ENCODE measurements at regions not wholly inside any gene's neighbourhood (a gene's known extent, or its start where the extent isn't known, plus 50 kb on each side); places are given as distances from the start of the nearest gene placed in this dataset.
"Not testable (repeated sequence)": the region's sequence is repeated elsewhere in the genome, so short reads cannot be mapped to it uniquely, and the experiment has no call there.

GRCh38 chr5:123945548-123945947, 433.6 kb downstream of the CSNK1G3 start:
- DNase-seq (ENCODE audit: low read depth), result no peak

- DNase-seq (ENCODE audit: low read depth), result no peak
These were observed 431.2 kb downstream of the CSNK1G3 start for GRCh38 chr5:123943151-123943550.

GRCh38 chr5:123940416-123940815, 428.4 kb downstream of the CSNK1G3 start:
- DNase-seq (ENCODE audit: low read depth), result no peak

- DNase-seq (ENCODE audit: low read depth), result no peak
These were observed 425.3 kb downstream of the CSNK1G3 start for GRCh38 chr5:123937230-123937629.

- no peak for DNase-seq (ENCODE audit: low read depth)
These were observed 424.6 kb downstream of the CSNK1G3 start for GRCh38 chr5:123936548-123936947.

- not testable (repeated sequence) for DNase-seq (ENCODE audit: low read depth)
These were observed 421.8 kb downstream of the CSNK1G3 start for GRCh38 chr5:123933812-123934211.

- no peak for DNase-seq (ENCODE audit: low read depth)
These were observed 417.1 kb downstream of the CSNK1G3 start for GRCh38 chr5:123929055-123929474.

GRCh38 chr5:123928401-123928800, 416.4 kb downstream of the CSNK1G3 start:
- no peak for DNase-seq (ENCODE audit: low read depth)

- DNase-seq (ENCODE audit: low read depth), result no peak
These were observed 409.2 kb downstream of the CSNK1G3 start for GRCh38 chr5:123921193-123921592.

- no peak for DNase-seq (ENCODE audit: low read depth)
These were observed 404.6 kb downstream of the CSNK1G3 start for GRCh38 chr5:123916345-123917121.

GRCh38 chr5:123914333-123914732, 402.4 kb downstream of the CSNK1G3 start:
- no peak for DNase-seq (ENCODE audit: low read depth)

GRCh38 chr5:123907349-123907748, 395.4 kb downstream of the CSNK1G3 start:
- no peak for DNase-seq (ENCODE audit: low read depth)

- no peak for DNase-seq (ENCODE audit: low read depth)
These were observed 394.8 kb downstream of the CSNK1G3 start for GRCh38 chr5:123906698-123907295.

- DNase-seq (ENCODE audit: low read depth), result no peak
These were observed 373.1 kb downstream of the CSNK1G3 start for GRCh38 chr5:123885081-123885480.

GRCh38 chr5:123882965-123883345, 371.0 kb downstream of the CSNK1G3 start:
- DNase-seq (ENCODE audit: low read depth), result no peak

- no peak for DNase-seq (ENCODE audit: low read depth)
These were observed 370.5 kb downstream of the CSNK1G3 start for GRCh38 chr5:123882319-123882964.

GRCh38 chr5:123881759-123882244, 369.8 kb downstream of the CSNK1G3 start:
- DNase-seq (ENCODE audit: low read depth), result no peak

- no peak for DNase-seq (ENCODE audit: low read depth)
These were observed 368.9 kb downstream of the CSNK1G3 start for GRCh38 chr5:123880875-123881274.

GRCh38 chr5:123879071-123879470, 367.1 kb downstream of the CSNK1G3 start:
- no peak for DNase-seq (ENCODE audit: low read depth)

- no peak for DNase-seq (ENCODE audit: low read depth)
These were observed 364.4 kb downstream of the CSNK1G3 start for GRCh38 chr5:123876276-123876790.

- no peak for DNase-seq (ENCODE audit: low read depth)
These were observed 363.7 kb downstream of the CSNK1G3 start for GRCh38 chr5:123875561-123876275.

GRCh38 chr5:123874600-123875201, 362.7 kb downstream of the CSNK1G3 start:
- DNase-seq (ENCODE audit: low read depth), result no peak
